HL-60 (cell line): ENCODE measurements at regions not wholly inside any gene's neighbourhood (a gene's known extent, or its start where the extent isn't known, plus 50 kb on each side); places are given as distances from the start of the nearest gene placed in this dataset.

ENCODE experiments used
- CTCF ChIP-seq: IDR thresholded peaks from one replicate; pipeline ENCODE4 v1.5.1; 2011; ENCODE audit warnings: low read length, control low read depth, inconsistent platforms; ENCODE audit not compliant: insufficient read depth
- GABPA ChIP-seq: IDR thresholded peaks from 2 replicates; pipeline ENCODE4 v1.6.1; 2012; ENCODE audit warnings: low read depth
- POLR2AphosphoS5 ChIP-seq: IDR thresholded peaks from 2 replicates; pipeline ENCODE4 v1.6.1; 2012; ENCODE audit warnings: low read depth
- REST ChIP-seq: IDR thresholded peaks from 2 replicates; pipeline ENCODE4 v1.6.1; 2012; ENCODE audit warnings: low read depth; ENCODE audit not compliant: insufficient replicate concordance
- SPI1 ChIP-seq: IDR thresholded peaks from 2 replicates; pipeline ENCODE4 v1.6.1; 2012; ENCODE audit warnings: low read depth, mild to moderate bottlenecking, borderline replicate concordance

GRCh38 chr11:104564921-104565582, 333.2 kb downstream of the CASP12 start:
- no peak for TF ChIP-seq CTCF
- no peak for TF ChIP-seq POLR2AphosphoS5
- TF ChIP-seq GABPA = no peak
- TF ChIP-seq REST = no peak
- TF ChIP-seq SPI1 = no peak
